ENCODE measurements at regions not wholly inside any gene's neighbourhood (a gene's known extent, or its start where the extent isn't known, plus 50 kb on each side); places are given as distances from the start of the nearest gene placed in this dataset.
"Not testable (repeated sequence)": the region's sequence is repeated elsewhere in the genome, so short reads cannot be mapped to it uniquely, and the experiment has no call there.

DNA sequence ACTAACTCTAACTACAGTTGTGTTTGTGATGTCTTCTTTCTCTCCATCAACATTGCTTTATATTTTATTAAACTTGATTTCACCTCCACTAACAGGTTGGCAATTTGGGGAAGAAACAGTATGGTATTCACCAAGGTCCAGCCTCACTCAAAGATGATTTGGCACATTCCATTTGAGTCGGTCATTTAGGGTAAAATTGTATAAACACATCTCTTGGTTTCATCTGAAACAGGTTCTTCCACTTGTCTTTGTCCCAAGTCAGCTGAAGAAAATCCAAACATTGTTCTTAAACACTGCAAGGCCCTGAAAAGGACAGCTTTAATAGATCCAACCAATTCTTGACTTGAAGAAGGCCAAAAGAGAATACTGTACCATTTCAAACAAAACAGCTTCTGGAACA, 104.9 kb upstream of the NT5E start:
- H3K27me3 ChIP-seq (replicated peaks; ENCODE audit: insufficient read depth, low read length), result no peaks in the 10 kb centered on the region
- no peak overlapping the region for H3K9ac ChIP-seq (ENCODE audit: low read length)
- no peaks in the 10 kb centered on the region for H3K36me3 ChIP-seq (replicated peaks; ENCODE audit: insufficient read depth, low read length)
- H3K4me1 ChIP-seq (ENCODE audit: low read length), result no peaks in the 10 kb centered on the region
- no peaks in the 10 kb centered on the region for H3F3A ChIP-seq (ENCODE audit: insufficient read depth, low read length)
- no peaks in the 10 kb centered on the region for H3K9me3 ChIP-seq (replicated peaks; ENCODE audit: insufficient read depth, low read length)
- H2AFZ ChIP-seq (ENCODE audit: low read length), result no peak overlapping the region
- H3K9me2 ChIP-seq (replicated peaks; ENCODE audit: insufficient read depth, low read length), result no peaks in the 10 kb centered on the region
- TF ChIP-seq EZH2 (optimal IDR thresholded peaks at IDR 0.05; ENCODE audit: low read depth, low read length) (no peak), EZH2phosphoT487 (IDR thresholded peaks at IDR 0.05; ENCODE audit: low read length) (no peak), CTCF (IDR thresholded peaks at IDR 0.05; ENCODE audit: low read length) (no peak)
- no peak overlapping the region for H3K4me2 ChIP-seq (ENCODE audit: low read depth, low read length)
- no peaks in the 10 kb centered on the region for H3K79me2 ChIP-seq (ENCODE audit: low read length)
- no peaks in the 10 kb centered on the region for H4K20me1 ChIP-seq (ENCODE audit: insufficient read depth, low read length)
- H3K4me3 ChIP-seq (ENCODE audit: low read length), result no peak overlapping the region
- no peak overlapping the region for H3K27ac ChIP-seq (ENCODE audit: low read length)
- no peak for DNase-seq

- Histone ChIP-seq H3K27me3 (replicated peaks; ENCODE audit: insufficient read depth, low read length) (no peaks in the 10 kb centered on the region), H3K79me2 (ENCODE audit: low read length) (no peaks in the 10 kb centered on the region), H2AFZ (ENCODE audit: low read length) (no peak overlapping the region), H3K4me1 (ENCODE audit: low read length) (no peaks in the 10 kb centered on the region), H3F3A (ENCODE audit: insufficient read depth, low read length) (no peaks in the 10 kb centered on the region), H3K27ac (ENCODE audit: low read length) (no peak overlapping the region), H3K36me3 (replicated peaks; ENCODE audit: insufficient read depth, low read length) (no peaks in the 10 kb centered on the region), H3K4me3 (ENCODE audit: low read length) (no peak overlapping the region), H3K4me2 (ENCODE audit: low read depth, low read length) (no peak overlapping the region), H3K9me3 (replicated peaks; ENCODE audit: insufficient read depth, low read length) (no peaks in the 10 kb centered on the region), H3K9me2 (replicated peaks; ENCODE audit: insufficient read depth, low read length) (no peaks in the 10 kb centered on the region), H3K9ac (ENCODE audit: low read length) (no peak overlapping the region), H4K20me1 (ENCODE audit: insufficient read depth, low read length) (no peaks in the 10 kb centered on the region)
- DNase-seq, result no peak
- TF ChIP-seq EZH2 (optimal IDR thresholded peaks at IDR 0.05; ENCODE audit: low read depth, low read length) (no peak), CTCF (IDR thresholded peaks at IDR 0.05; ENCODE audit: low read length) (no peak), EZH2phosphoT487 (IDR thresholded peaks at IDR 0.05; ENCODE audit: low read length) (no peak)
Observed at GRCh38 chr6:85343428-85343827, 106.5 kb upstream of the NT5E start.

DNA sequence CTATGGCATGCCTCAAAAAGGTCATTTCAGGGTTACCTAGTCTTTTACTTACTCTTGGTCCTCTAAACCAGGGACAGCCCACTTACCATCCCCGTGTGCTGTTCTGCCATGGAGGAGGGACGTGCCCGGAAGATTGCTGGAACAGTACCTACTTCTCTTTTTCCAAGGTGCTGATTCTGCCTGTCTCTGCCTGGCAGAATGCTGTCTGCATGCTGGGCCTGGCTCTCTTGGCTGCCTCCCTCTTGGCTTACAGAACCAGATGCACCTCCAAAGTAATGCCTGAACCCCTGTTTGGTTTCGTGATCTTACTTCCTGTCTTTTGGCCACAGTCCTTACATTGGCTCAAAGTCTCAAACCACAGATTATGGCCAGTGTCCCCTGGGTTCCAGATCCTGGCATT, 120.7 kb upstream of the NT5E start:
- Histone ChIP-seq H3K4me2 (ENCODE audit: low read depth, low read length) (no peak overlapping the region), H4K20me1 (ENCODE audit: insufficient read depth, low read length) (no peaks in the 10 kb centered on the region), H3K9me3 (replicated peaks; ENCODE audit: insufficient read depth, low read length) (no peaks in the 10 kb centered on the region), H3K4me3 (ENCODE audit: low read length) (no peak overlapping the region), H3K36me3 (replicated peaks; ENCODE audit: insufficient read depth, low read length) (no peaks in the 10 kb centered on the region), H2AFZ (ENCODE audit: low read length) (no peak overlapping the region), H3K4me1 (ENCODE audit: low read length) (no peaks in the 10 kb centered on the region), H3F3A (ENCODE audit: insufficient read depth, low read length) (no peaks in the 10 kb centered on the region), H3K27ac (ENCODE audit: low read length) (no peak overlapping the region), H3K9ac (ENCODE audit: low read length) (no peak overlapping the region), H3K79me2 (ENCODE audit: low read length) (no peaks in the 10 kb centered on the region), H3K9me2 (replicated peaks; ENCODE audit: insufficient read depth, low read length) (no peaks in the 10 kb centered on the region), H3K27me3 (replicated peaks; ENCODE audit: insufficient read depth, low read length) (no peaks in the 10 kb centered on the region)
- DNase-seq, result no peak
- TF ChIP-seq EZH2phosphoT487 (IDR thresholded peaks at IDR 0.05; ENCODE audit: low read length) (no peak), CTCF (IDR thresholded peaks at IDR 0.05; ENCODE audit: low read length) (no peak), EZH2 (optimal IDR thresholded peaks at IDR 0.05; ENCODE audit: low read depth, low read length) (no peak)

DNA sequence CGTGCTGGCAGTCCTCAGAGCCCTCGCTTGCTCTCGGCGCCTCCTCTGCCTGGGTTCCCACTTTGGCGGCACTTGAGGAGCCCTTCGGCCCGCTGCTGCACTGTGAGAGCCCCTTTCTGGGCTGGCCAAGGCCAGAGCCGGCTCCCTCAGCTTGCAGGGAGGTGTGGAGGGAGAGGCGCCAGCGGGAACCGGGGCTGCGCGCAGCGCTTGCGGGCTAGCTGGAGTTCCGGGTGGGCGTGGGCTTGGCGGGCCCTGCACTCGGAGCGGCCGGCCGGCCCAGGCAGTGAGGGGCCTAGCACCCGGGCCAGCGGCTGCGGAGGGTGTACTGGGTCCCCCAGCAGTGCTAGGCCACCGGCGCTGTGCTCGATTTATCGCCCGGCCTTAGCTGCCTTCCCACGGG, 124.1 kb upstream of the NT5E start:
- H2AFZ ChIP-seq (ENCODE audit: low read length); H3K9me3 ChIP-seq (replicated peaks; ENCODE audit: insufficient read depth, low read length); H4K20me1 ChIP-seq (ENCODE audit: insufficient read depth, low read length); H3K4me2 ChIP-seq (ENCODE audit: low read depth, low read length); H3K4me1 ChIP-seq (ENCODE audit: low read length); H3F3A ChIP-seq (ENCODE audit: insufficient read depth, low read length); H3K9me2 ChIP-seq (replicated peaks; ENCODE audit: insufficient read depth, low read length); H3K9ac ChIP-seq (ENCODE audit: low read length); DNase-seq; H3K27me3 ChIP-seq (replicated peaks; ENCODE audit: insufficient read depth, low read length); H3K27ac ChIP-seq (ENCODE audit: low read length); H3K36me3 ChIP-seq (replicated peaks; ENCODE audit: insufficient read depth, low read length); H3K4me3 ChIP-seq (ENCODE audit: low read length); H3K79me2 ChIP-seq (ENCODE audit: low read length): not testable (repeated sequence)
